Neural progenitor cell (in vitro differentiated cells): ENCODE measurements at regions not wholly inside any gene's neighbourhood (a gene's known extent, or its start where the extent isn't known, plus 50 kb on each side); places are given as distances from the start of the nearest gene placed in this dataset.

Experiments used
- EZH2 ChIP-seq: fragments of 200-600 bp; sonication (generic); IDR thresholded peaks from 2 replicates; pipeline ENCODE4 v1.6.1; 2017; ENCODE audit warnings: antibody characterized with exemption, mild to moderate bottlenecking, moderate library complexity
- EZH2phosphoT487 ChIP-seq: fragments of 200-600 bp; sonication (generic); IDR thresholded peaks from 2 replicates; pipeline ENCODE4 v1.6.1; 2017; ENCODE audit warnings: antibody characterized with exemption
- TF ChIP-seq, protein P1 (sequence below): fragments of 200-600 bp; sonication (generic); IDR thresholded peaks from 2 replicates; pipeline ENCODE4 v1.5.1; 2017; ENCODE audit warnings: antibody characterized with exemption, mild to moderate bottlenecking

DNA sequence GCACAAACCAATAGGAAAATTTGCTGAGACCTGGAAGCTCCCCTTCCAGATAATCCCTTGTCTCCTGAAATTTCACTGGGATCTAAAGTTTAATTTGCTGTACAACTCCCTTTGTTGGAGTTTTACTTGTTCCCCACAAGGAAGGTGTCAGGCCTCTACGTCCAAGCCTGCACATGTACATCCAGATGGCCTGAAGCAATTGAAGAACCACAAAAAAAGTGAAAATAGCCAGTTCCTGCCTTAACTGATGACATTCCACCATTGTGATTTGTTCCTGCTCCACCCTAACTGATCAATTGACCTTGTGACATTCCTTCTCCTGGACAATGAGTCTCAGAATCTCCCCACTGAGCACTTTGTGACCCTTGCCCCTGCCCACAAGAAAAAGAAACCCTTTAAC lies 716.0 kb upstream of the PCDH20 start:
- TF ChIP-seq, protein P1, sequence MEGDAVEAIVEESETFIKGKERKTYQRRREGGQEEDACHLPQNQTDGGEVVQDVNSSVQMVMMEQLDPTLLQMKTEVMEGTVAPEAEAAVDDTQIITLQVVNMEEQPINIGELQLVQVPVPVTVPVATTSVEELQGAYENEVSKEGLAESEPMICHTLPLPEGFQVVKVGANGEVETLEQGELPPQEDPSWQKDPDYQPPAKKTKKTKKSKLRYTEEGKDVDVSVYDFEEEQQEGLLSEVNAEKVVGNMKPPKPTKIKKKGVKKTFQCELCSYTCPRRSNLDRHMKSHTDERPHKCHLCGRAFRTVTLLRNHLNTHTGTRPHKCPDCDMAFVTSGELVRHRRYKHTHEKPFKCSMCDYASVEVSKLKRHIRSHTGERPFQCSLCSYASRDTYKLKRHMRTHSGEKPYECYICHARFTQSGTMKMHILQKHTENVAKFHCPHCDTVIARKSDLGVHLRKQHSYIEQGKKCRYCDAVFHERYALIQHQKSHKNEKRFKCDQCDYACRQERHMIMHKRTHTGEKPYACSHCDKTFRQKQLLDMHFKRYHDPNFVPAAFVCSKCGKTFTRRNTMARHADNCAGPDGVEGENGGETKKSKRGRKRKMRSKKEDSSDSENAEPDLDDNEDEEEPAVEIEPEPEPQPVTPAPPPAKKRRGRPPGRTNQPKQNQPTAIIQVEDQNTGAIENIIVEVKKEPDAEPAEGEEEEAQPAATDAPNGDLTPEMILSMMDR, result no peak
- TF ChIP-seq EZH2 (no peak), EZH2phosphoT487 (no peak)
